ENCODE measurements at regions not wholly inside any gene's neighbourhood (a gene's known extent, or its start where the extent isn't known, plus 50 kb on each side); places are given as distances from the start of the nearest gene placed in this dataset.

DNA sequence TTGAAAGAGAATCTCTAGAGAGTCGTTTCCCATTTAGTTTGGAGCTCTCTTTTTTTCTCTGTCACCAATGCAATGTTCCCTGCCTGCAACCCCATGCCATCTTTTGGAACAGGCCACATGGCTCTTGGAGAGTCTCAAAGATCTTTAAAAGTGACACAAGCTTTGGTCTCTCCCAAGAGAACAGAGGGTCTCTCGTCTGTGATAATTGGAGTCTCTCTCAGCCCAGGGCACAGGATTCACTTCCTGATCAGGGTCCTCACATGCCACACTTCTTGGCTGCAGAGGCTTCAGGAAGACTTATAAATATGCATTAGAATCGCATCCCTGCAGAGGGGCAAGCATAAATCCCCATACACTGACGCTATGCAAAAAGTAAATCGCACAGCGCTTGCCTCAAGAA lies 240.5 kb downstream of the IRS2 start:
- TF ChIP-seq CTCF (IDR thresholded peaks at IDR 0.05 in 2 of 3, conservative IDR thresholded peaks at IDR 0.05 in 1 of 3; ENCODE audit: control insufficient read depth in 2 of 3, extremely low read depth in 1 of 3, insufficient read depth in 1 of 3, low read depth in 3 of 3, low read length in 3 of 3) (no peak), POLR2A (IDR thresholded peaks at IDR 0.05; ENCODE audit: low read depth, low read length) (no peak), POLR2AphosphoS5 (IDR thresholded peaks at IDR 0.05; ENCODE audit: low read length) (no peak)

Data from GM12878 (cell line).